Ishikawa (cell line): ENCODE measurements at regions not wholly inside any gene's neighbourhood (a gene's known extent, or its start where the extent isn't known, plus 50 kb on each side); places are given as distances from the start of the nearest gene placed in this dataset.

Source experiments
- CEBPB ChIP-seq: IDR thresholded peaks from 2 replicates; pipeline ENCODE4 v1.6.1; 2012
- CREB1 ChIP-seq: IDR thresholded peaks from 2 replicates; pipeline ENCODE4 v1.6.1; 2012; ENCODE audit warnings: low read depth
- EGR1 ChIP-seq: IDR thresholded peaks from 2 replicates; pipeline ENCODE4 v1.6.1; 2012
- EP300 ChIP-seq: IDR thresholded peaks from 2 replicates; pipeline ENCODE4 v1.6.1; 2012; ENCODE audit warnings: borderline replicate concordance
- NFIC ChIP-seq: IDR thresholded peaks from 2 replicates; pipeline ENCODE4 v1.6.1; 2012
- TAF1 ChIP-seq: IDR thresholded peaks from 2 replicates; pipeline ENCODE4 v1.6.1; 2012; ENCODE audit warnings: low read depth, mild to moderate bottlenecking
- TCF12 ChIP-seq: IDR thresholded peaks from 2 replicates; pipeline ENCODE4 v1.6.1; 2012; ENCODE audit warnings: low read depth
- TEAD4 ChIP-seq: IDR thresholded peaks from 2 replicates; pipeline ENCODE4 v1.6.1; 2012
- YY1 ChIP-seq: IDR thresholded peaks from 2 replicates; pipeline ENCODE4 v1.6.1; 2012; ENCODE audit warnings: low read depth
- TF ChIP-seq, protein P1 (sequence below): IDR thresholded peaks from 2 replicates; pipeline ENCODE4 v1.6.1; 2012

DNA sequence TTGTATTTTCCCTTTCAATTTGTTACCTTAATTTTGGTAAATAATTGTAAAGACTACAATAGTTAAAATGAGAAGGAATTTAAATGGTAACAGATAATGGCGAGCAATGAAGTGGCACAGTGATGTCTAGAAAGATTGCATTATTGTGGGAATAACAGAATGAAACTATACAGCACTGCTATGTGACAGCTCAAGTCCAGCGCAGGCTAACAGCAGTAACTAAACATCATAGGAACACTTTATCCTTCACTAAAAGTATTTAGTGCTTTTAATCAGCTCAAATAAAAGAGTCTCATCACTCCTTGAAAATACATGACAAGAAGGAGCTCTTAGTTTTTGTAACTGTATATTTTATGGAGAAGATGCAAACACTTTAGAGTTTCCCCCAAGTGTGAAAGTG is 190.8 kb downstream of the TENT5A start:
- TF ChIP-seq NFIC (no peak), TCF12 (no peak), EP300 (no peak), TEAD4 (no peak), EGR1 (no peak), TAF1 (no peak), YY1 (no peak), CREB1 (no peak), CEBPB (no peak)
- TF ChIP-seq, protein P1, sequence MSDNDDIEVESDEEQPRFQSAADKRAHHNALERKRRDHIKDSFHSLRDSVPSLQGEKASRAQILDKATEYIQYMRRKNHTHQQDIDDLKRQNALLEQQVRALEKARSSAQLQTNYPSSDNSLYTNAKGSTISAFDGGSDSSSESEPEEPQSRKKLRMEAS = no peak
